Gastroesophageal sphincter (tissue), 3 donors: ENCODE measurements at regions not wholly inside any gene's neighbourhood (a gene's known extent, or its start where the extent isn't known, plus 50 kb on each side); places are given as distances from the start of the nearest gene placed in this dataset.

Experiments
- CTCF ChIP-seq, 4 experiments: fragments of 200-600 bp in 2 of 4; fragments of 450-650 bp in 2 of 4; sonication (generic) in 1 of 4; IDR thresholded peaks; one replicate each; pipeline ENCODE4 v1.5.1; 2017 to 2019; ENCODE audit warnings: antibody characterized with exemption in 4 of 4, mild to moderate bottlenecking in 2 of 4, moderate library complexity in 2 of 4
- EP300 ChIP-seq: sonication (generic); formaldehyde crosslinking; IDR thresholded peaks from one replicate; pipeline ENCODE4 v1.6.1; 2017; ENCODE audit warnings: antibody characterized with exemption, mild to moderate bottlenecking
- POLR2A ChIP-seq, 2 donors: fragments of 450-650 bp; IDR thresholded peaks; one replicate each; pipeline ENCODE4 v1.6.1; 2017; ENCODE audit warnings: antibody characterized with exemption in 2 of 2, mild to moderate bottlenecking in 2 of 2, moderate library complexity in 1 of 2
- POLR2AphosphoS5 ChIP-seq: sonication (generic); formaldehyde crosslinking; IDR thresholded peaks from one replicate; pipeline ENCODE4 v1.6.1; 2017; ENCODE audit warnings: antibody characterized with exemption

DNA sequence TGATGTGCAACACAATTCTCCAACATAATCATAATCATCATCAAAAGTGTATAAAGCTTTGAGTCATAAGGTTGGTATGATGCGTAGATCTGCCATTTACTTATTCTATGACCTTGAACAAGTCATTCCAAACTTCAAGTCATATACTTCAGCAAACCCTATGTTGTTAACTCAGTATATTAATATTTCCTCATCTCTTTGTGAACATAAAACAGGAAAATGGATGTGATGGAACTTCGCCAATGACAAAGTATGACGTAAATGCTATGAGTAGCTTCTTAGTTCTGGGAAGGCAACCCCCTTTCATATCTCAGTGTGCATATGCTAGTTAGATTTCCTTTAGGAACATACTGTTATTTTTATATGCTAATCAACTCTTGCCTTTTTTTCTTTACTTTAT lies 102.7 kb upstream of the ANO3 start:
- TF ChIP-seq POLR2AphosphoS5 (peak; percentile 11), CTCF (IDR thresholded peaks at IDR 0.05) (no peak), POLR2A (IDR thresholded peaks at IDR 0.05) (no peak), EP300 (no peak)
